K562 (cell line): ENCODE measurements at regions not wholly inside any gene's neighbourhood (a gene's known extent, or its start where the extent isn't known, plus 50 kb on each side); places are given as distances from the start of the nearest gene placed in this dataset.

Experiments
- BRF1 ChIP-seq: IDR thresholded peaks from 3 replicates; pipeline ENCODE4 v1.6.1; 2011; ENCODE audit warnings: borderline replicate concordance, mild to moderate bottlenecking; ENCODE audit not compliant: insufficient read length; ENCODE audit errors: extremely low read depth
- FOXA3 ChIP-seq, 2 experiments: fragments of 450-650 bp in 1 of 2; sonication (generic) in 1 of 2; formaldehyde crosslinking; IDR thresholded peaks in 1 of 2; conservative IDR thresholded peaks in 1 of 2; 2 replicates each; pipeline versions ENCODE4 v1.4.0 to v1.8.0; 2020 to 2022; ENCODE audit warnings: mild to moderate bottlenecking in 2 of 2, missing genetic modification reagents in 1 of 2
- GABPA ChIP-seq: fragments of 200-800 bp; sonication (Bioruptor generic); conservative IDR thresholded peaks from 2 replicates; pipeline ENCODE4 v1.6.1; 2016; ENCODE audit warnings: low read depth, missing genetic modification characterization, missing compliant biosample characterization
- POLR2A ChIP-seq: fragments of 450-650 bp; conservative IDR thresholded peaks from 2 replicates; pipeline ENCODE4 v1.6.1; 2016
- YY1 ChIP-seq, 3 experiments: IDR thresholded peaks; 2 replicates each; pipeline ENCODE4 v1.6.1; 2011; ENCODE audit warnings: low read length in 2 of 3, mild to moderate bottlenecking in 2 of 3, moderate library complexity in 2 of 3, borderline replicate concordance in 1 of 3, control low read depth in 1 of 3, low read depth in 1 of 3; ENCODE audit not compliant: insufficient read depth in 3 of 3, insufficient replicate concordance in 2 of 3, control insufficient read depth in 1 of 3, insufficient read length in 1 of 3; ENCODE audit errors: extremely low read depth in 1 of 3
- ZNF561 ChIP-seq: fragments of 450-650 bp; formaldehyde crosslinking; conservative IDR thresholded peaks from 2 replicates; pipeline ENCODE4 v1.4.0; 2020; ENCODE audit warnings: mild to moderate bottlenecking, moderate library complexity
- TF ChIP-seq, protein P1 (sequence below): fragments of 450-650 bp; formaldehyde crosslinking; IDR thresholded peaks from 2 replicates; pipeline ENCODE4 v1.4.0; 2022; ENCODE audit warnings: missing genetic modification characterization
- TF ChIP-seq, protein P2 (sequence below), 3 experiments: IDR thresholded peaks in 2 of 3; conservative IDR thresholded peaks in 1 of 3; 2 replicates each; pipeline ENCODE4 v1.5.1; 2011 to 2012; ENCODE audit warnings: low read length in 3 of 3, mild to moderate bottlenecking in 3 of 3, control low read depth in 2 of 3, improper control_type of control experiment in 1 of 3, inconsistent platforms in 1 of 3, low read depth in 1 of 3, mixed read lengths in 1 of 3, moderate library complexity in 1 of 3; ENCODE audit not compliant: insufficient read depth in 2 of 3
- TF ChIP-seq, protein P3 (sequence below): IDR thresholded peaks from 2 replicates; pipeline ENCODE4 v1.6.1; 2011; ENCODE audit warnings: borderline replicate concordance, low read depth, mild to moderate bottlenecking, moderate library complexity, low read length; ENCODE audit not compliant: insufficient read depth, poor library complexity, severe bottlenecking
- TF ChIP-seq, protein P4 (sequence below): sonication (generic); formaldehyde crosslinking; IDR thresholded peaks from 2 replicates; pipeline ENCODE4 v1.8.0; 2022; ENCODE audit warnings: mild to moderate bottlenecking, low read depth, missing genetic modification reagents
- TF ChIP-seq, protein P5 (sequence below): IDR thresholded peaks from 2 replicates; pipeline ENCODE4 v1.6.1; 2012; ENCODE audit warnings: low read depth, low read length, improper control_type of control experiment, borderline replicate concordance

DNA sequence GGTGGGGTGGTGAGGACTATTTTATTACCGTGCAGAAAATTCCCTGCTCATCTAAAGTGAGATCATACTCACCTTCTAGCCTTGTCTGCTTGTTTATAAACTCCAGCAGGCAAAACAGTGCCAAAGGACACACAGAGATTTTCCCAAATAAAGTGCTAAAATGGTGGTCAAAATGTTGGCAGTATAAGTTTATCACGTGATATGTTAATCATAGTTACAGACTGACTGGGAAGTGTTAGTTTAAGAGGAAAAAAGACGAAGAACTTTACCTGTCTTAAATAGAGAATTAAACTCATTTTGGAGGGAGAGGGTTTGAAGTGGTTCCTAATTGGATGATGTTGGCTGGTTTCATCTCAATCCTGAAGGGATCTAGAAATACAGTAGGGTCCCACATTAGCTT, 691.7 kb upstream of the FANCL start:
- TF ChIP-seq BRF1 = no peak
- TF ChIP-seq, protein P1, sequence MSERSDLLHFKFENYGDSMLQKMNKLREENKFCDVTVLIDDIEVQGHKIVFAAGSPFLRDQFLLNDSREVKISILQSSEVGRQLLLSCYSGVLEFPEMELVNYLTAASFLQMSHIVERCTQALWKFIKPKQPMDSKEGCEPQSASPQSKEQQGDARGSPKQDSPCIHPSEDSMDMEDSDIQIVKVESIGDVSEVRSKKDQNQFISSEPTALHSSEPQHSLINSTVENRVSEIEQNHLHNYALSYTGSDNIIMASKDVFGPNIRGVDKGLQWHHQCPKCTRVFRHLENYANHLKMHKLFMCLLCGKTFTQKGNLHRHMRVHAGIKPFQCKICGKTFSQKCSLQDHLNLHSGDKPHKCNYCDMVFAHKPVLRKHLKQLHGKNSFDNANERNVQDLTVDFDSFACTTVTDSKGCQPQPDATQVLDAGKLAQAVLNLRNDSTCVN = no peak
- TF ChIP-seq, protein P2, sequence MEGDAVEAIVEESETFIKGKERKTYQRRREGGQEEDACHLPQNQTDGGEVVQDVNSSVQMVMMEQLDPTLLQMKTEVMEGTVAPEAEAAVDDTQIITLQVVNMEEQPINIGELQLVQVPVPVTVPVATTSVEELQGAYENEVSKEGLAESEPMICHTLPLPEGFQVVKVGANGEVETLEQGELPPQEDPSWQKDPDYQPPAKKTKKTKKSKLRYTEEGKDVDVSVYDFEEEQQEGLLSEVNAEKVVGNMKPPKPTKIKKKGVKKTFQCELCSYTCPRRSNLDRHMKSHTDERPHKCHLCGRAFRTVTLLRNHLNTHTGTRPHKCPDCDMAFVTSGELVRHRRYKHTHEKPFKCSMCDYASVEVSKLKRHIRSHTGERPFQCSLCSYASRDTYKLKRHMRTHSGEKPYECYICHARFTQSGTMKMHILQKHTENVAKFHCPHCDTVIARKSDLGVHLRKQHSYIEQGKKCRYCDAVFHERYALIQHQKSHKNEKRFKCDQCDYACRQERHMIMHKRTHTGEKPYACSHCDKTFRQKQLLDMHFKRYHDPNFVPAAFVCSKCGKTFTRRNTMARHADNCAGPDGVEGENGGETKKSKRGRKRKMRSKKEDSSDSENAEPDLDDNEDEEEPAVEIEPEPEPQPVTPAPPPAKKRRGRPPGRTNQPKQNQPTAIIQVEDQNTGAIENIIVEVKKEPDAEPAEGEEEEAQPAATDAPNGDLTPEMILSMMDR (IDR thresholded peaks at IDR 0.05 in 2 of 3, conservative IDR thresholded peaks at IDR 0.05 in 1 of 3; ENCODE audit: insufficient read depth in 2 of 3, low read depth in 1 of 3, low read length in 3 of 3) = no peak
- no peak for TF ChIP-seq POLR2A
- TF ChIP-seq, protein P3, sequence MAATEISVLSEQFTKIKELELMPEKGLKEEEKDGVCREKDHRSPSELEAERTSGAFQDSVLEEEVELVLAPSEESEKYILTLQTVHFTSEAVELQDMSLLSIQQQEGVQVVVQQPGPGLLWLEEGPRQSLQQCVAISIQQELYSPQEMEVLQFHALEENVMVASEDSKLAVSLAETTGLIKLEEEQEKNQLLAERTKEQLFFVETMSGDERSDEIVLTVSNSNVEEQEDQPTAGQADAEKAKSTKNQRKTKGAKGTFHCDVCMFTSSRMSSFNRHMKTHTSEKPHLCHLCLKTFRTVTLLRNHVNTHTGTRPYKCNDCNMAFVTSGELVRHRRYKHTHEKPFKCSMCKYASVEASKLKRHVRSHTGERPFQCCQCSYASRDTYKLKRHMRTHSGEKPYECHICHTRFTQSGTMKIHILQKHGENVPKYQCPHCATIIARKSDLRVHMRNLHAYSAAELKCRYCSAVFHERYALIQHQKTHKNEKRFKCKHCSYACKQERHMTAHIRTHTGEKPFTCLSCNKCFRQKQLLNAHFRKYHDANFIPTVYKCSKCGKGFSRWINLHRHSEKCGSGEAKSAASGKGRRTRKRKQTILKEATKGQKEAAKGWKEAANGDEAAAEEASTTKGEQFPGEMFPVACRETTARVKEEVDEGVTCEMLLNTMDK = no peak
- TF ChIP-seq FOXA3 (CRISPR knock-in tag; conservative IDR thresholded peaks at IDR 0.05 in 1 of 2, IDR thresholded peaks at IDR 0.05 in 1 of 2) = no peak
- TF ChIP-seq YY1 (IDR thresholded peaks at IDR 0.05; ENCODE audit: borderline replicate concordance in 1 of 3, control insufficient read depth in 1 of 3, extremely low read depth in 1 of 3, insufficient read depth in 3 of 3, insufficient read length in 1 of 3, insufficient replicate concordance in 2 of 3, low read depth in 1 of 3, low read length in 2 of 3) = no peak
- TF ChIP-seq GABPA (tag) = no peak
- TF ChIP-seq, protein P4, sequence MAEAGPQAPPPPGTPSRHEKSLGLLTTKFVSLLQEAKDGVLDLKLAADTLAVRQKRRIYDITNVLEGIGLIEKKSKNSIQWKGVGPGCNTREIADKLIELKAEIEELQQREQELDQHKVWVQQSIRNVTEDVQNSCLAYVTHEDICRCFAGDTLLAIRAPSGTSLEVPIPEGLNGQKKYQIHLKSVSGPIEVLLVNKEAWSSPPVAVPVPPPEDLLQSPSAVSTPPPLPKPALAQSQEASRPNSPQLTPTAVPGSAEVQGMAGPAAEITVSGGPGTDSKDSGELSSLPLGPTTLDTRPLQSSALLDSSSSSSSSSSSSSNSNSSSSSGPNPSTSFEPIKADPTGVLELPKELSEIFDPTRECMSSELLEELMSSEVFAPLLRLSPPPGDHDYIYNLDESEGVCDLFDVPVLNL (CRISPR knock-in tag) = no peak
- TF ChIP-seq, protein P5, sequence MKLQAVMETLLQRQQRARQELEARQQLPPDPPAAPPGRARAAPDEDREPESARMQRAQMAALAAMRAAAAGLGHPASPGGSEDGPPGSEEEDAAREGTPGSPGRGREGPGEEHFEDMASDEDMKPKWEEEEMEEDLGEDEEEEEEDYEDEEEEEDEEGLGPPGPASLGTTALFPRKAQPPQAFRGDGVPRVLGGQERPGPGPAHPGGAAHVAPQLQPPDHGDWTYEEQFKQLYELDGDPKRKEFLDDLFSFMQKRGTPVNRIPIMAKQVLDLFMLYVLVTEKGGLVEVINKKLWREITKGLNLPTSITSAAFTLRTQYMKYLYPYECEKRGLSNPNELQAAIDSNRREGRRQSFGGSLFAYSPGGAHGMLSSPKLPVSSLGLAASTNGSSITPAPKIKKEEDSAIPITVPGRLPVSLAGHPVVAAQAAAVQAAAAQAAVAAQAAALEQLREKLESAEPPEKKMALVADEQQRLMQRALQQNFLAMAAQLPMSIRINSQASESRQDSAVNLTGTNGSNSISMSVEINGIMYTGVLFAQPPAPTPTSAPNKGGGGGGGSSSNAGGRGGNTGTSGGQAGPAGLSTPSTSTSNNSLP = no peak
- no peak for TF ChIP-seq ZNF561 (CRISPR knock-in tag)
